ENCODE measurements at regions not wholly inside any gene's neighbourhood (a gene's known extent, or its start where the extent isn't known, plus 50 kb on each side); places are given as distances from the start of the nearest gene placed in this dataset.

GRCh38 chr9:120009856-120010255 is 570.1 kb downstream of the CDK5RAP2 start:
- TF ChIP-seq GATA2 (IDR thresholded peaks at IDR 0.05; ENCODE audit: low read depth, low read length) (no peak), GATA3 (IDR thresholded peaks at IDR 0.05; ENCODE audit: low read depth, low read length) (no peak)

- TF ChIP-seq GATA2 (IDR thresholded peaks at IDR 0.05; ENCODE audit: low read depth, low read length) (no peak), GATA3 (IDR thresholded peaks at IDR 0.05; ENCODE audit: low read depth, low read length) (no peak)
Measured at GRCh38 chr9:120001536-120001935, 578.4 kb downstream of the CDK5RAP2 start.

GRCh38 chr9:119998614-119999013 is 581.4 kb downstream of the CDK5RAP2 start:
- TF ChIP-seq GATA3 (IDR thresholded peaks at IDR 0.05; ENCODE audit: low read depth, low read length) (no peak), GATA2 (IDR thresholded peaks at IDR 0.05; ENCODE audit: low read depth, low read length) (no peak)

DNA sequence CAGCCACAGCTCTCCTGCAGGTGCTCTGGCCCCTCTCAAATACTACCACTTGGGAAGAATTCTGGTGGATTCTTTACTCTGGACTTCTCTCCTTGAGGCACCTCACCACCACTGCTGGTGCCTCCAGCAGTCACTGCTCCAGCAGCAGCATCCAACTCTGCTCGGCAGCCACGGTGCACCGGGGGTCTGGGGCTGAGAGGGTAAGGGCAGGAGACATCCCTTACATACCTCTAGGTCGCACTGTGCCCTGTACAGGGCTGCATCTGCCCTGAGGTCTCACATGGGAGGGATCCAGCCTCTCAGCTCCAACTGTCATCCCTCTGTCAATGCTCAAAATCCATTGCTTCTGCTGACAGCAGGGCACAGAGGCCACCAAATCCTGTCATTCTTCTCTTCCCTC is 588.2 kb downstream of the CDK5RAP2 start:
- TF ChIP-seq GATA3 (IDR thresholded peaks at IDR 0.05; ENCODE audit: low read depth, low read length) (no peak), GATA2 (IDR thresholded peaks at IDR 0.05; ENCODE audit: low read depth, low read length) (no peak)

DNA sequence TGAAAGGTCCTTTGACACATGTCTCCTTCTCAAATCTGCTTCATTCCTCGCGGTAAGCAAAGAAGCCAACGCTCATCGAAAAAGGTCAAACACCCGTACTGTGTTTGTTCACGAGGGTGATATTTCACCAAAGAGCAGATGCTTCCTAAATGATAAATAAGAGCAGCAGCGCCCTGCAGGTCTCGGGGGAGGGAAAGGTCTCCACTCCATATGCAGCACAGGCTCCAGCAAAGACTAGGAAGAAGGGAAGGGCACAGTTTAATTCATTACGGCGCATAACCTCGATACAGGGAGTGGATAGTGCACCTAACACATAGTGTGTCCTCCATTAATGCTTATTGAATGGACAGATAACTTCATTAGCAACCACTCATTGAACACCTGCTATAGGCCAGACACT is 593.3 kb downstream of the CDK5RAP2 start:
- no peak for TF ChIP-seq GATA3 (IDR thresholded peaks at IDR 0.05; ENCODE audit: low read depth, low read length)
- no peak for TF ChIP-seq GATA2 (IDR thresholded peaks at IDR 0.05; ENCODE audit: low read depth, low read length)

DNA sequence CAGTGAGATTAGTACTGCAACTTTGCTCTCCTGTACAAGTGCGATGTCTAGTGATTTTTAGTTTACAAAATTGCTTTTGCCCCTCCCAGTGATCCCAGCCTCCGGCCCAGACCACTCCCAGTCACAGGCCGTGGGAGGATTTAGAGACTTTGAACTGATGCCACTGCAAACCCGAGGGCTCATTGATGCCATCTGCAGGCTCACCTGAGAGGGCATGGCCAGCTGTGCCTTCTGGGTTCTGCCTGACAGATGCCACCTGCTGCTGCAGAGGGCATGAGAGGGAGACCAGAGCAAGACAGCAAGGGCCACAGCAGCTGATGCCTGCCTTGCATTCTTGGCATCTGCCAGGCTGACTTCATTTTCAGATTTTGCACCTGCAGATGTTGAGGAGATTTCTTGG is 593.8 kb downstream of the CDK5RAP2 start:
- TF ChIP-seq GATA3 (IDR thresholded peaks at IDR 0.05; ENCODE audit: low read depth, low read length) (no peak), GATA2 (IDR thresholded peaks at IDR 0.05; ENCODE audit: low read depth, low read length) (no peak)

GRCh38 chr9:119974026-119974425 is 604.8 kb upstream of the BRINP1 start:
- no peak for TF ChIP-seq GATA2 (IDR thresholded peaks at IDR 0.05; ENCODE audit: low read depth, low read length)
- no peak for TF ChIP-seq GATA3 (IDR thresholded peaks at IDR 0.05; ENCODE audit: low read depth, low read length)

- TF ChIP-seq GATA3 (IDR thresholded peaks at IDR 0.05; ENCODE audit: low read depth, low read length) (no peak), GATA2 (IDR thresholded peaks at IDR 0.05; ENCODE audit: low read depth, low read length) (no peak)
Measured at GRCh38 chr9:119968836-119969707, 599.8 kb upstream of the BRINP1 start.

- no peak for TF ChIP-seq GATA3 (IDR thresholded peaks at IDR 0.05; ENCODE audit: low read depth, low read length)
- no peak for TF ChIP-seq GATA2 (IDR thresholded peaks at IDR 0.05; ENCODE audit: low read depth, low read length)
Measured at GRCh38 chr9:119967867-119968535, 598.8 kb upstream of the BRINP1 start.

DNA sequence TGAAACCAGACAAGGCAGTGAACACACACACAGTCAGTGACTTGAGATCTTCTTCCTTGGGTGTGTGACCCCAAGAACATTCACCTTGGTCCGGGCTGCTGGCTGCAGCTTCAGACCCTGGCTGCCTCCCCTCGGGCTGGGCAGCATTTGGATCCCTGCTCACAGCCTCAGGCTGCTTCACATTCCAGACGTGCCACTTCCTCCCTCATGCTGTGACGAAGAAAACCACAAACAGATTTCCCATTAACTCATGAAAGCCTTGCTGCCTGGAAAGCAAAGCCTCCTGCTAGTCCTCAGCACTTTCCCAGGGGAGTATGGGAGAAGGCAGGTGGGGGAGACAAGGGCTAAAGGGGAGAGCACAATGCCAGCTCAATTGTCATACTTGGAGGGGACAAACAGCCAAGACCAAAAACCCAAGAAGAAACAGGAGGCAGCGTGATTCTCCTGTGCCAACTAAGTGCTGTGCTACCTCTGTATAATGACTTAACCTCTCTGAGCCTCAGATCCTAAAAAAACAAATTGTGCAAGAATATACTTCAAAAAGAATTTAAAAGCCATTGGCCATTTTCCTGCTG is 594.6 kb upstream of the BRINP1 start:
- TF ChIP-seq GATA3 (IDR thresholded peaks at IDR 0.05; ENCODE audit: low read depth, low read length) (no peak), GATA2 (IDR thresholded peaks at IDR 0.05; ENCODE audit: low read depth, low read length) (no peak)

- TF ChIP-seq GATA3 (IDR thresholded peaks at IDR 0.05; ENCODE audit: low read depth, low read length), result no peak
- no peak for TF ChIP-seq GATA2 (IDR thresholded peaks at IDR 0.05; ENCODE audit: low read depth, low read length)
Measured at GRCh38 chr9:119963258-119963797, 594.1 kb upstream of the BRINP1 start.

GRCh38 chr9:119961774-119962424 is 592.7 kb upstream of the BRINP1 start:
- TF ChIP-seq GATA2 (IDR thresholded peaks at IDR 0.05; ENCODE audit: low read depth, low read length) (no peak), GATA3 (IDR thresholded peaks at IDR 0.05; ENCODE audit: low read depth, low read length) (no peak)

- TF ChIP-seq GATA3 (IDR thresholded peaks at IDR 0.05; ENCODE audit: low read depth, low read length), result no peak
- TF ChIP-seq GATA2 (IDR thresholded peaks at IDR 0.05; ENCODE audit: low read depth, low read length), result no peak
Measured at GRCh38 chr9:119959846-119960545, 590.8 kb upstream of the BRINP1 start.

All from SH-SY5Y (cell line).